Panc1 (cell line): ENCODE measurements at regions not wholly inside any gene's neighbourhood (a gene's known extent, or its start where the extent isn't known, plus 50 kb on each side); places are given as distances from the start of the nearest gene placed in this dataset.

ENCODE experiments used
- ATAC-seq: fragments of 200-7000 bp; cut with Tn5 transposase; 2 replicates; pipeline ENCODE4 v1.9.1; 2020; ENCODE audit warnings: mild to moderate bottlenecking, moderate library complexity
- BruUV-seq: library from RNA; stranded (reverse); fragments of 400-500 nt; replicated peaks from 2 replicates; lab custom pipeline; 2021; lab: Mats Ljungman, UMichigan
- CTCF ChIA-PET: fragments of 300-600 bp; sonication (Branson Sonifier 250); formaldehyde crosslinking; loops from one replicate; lab custom pipeline; 2022; ENCODE audit warnings: antibody characterized with exemption; lab: Charles Lee
- POLR2A ChIA-PET: fragments of 300-600 bp; sonication (Branson Sonifier 250); formaldehyde crosslinking; loops from one replicate; lab custom pipeline; 2022; ENCODE audit warnings: antibody characterized with exemption; lab: Charles Lee
- DNase-seq: peaks from one replicate; pipeline ENCODE4 v3.0.0-alpha.2; 2010; ENCODE audit warnings: low read depth, low spot score
- H3K27ac ChIP-seq: 2 replicates; pipeline ENCODE4 v1.5.1; 2011; ENCODE audit warnings: mild to moderate bottlenecking, low read length, inconsistent platforms
- H3K27me3 ChIP-seq: fragments of 200-500 bp; sonication (Bioruptor generic); 2 replicates; pipeline ENCODE4 v1.6.0; 2014; ENCODE audit warnings: low read length, inconsistent platforms; ENCODE audit not compliant: control insufficient read depth, insufficient read depth
- H3K36me3 ChIP-seq: fragments of 200-500 bp; sonication (Bioruptor generic); 2 replicates; pipeline ENCODE4 v1.5.1; 2014; ENCODE audit warnings: inconsistent platforms, mild to moderate bottlenecking, low read length, moderate library complexity; ENCODE audit not compliant: control insufficient read depth, insufficient read depth
- H3K4me1 ChIP-seq: 2 replicates; pipeline ENCODE4 v1.5.1; 2011; ENCODE audit warnings: inconsistent platforms, mild to moderate bottlenecking, low read length, moderate library complexity; ENCODE audit not compliant: control insufficient read depth, insufficient read depth
- H3K4me3 ChIP-seq, 2 experiments: 2 replicates each; pipeline ENCODE4 v1.5.1; 2011 to 2012; ENCODE audit warnings: low read depth in 2 of 2, low read length in 2 of 2, mild to moderate bottlenecking in 2 of 2, inconsistent platforms in 1 of 2, moderate library complexity in 1 of 2
- H3K9me3 ChIP-seq: fragments of 200-500 bp; sonication (Bioruptor generic); 2 replicates; pipeline ENCODE4 v1.5.1; 2014; ENCODE audit warnings: low read depth, mild to moderate bottlenecking, inconsistent platforms, low read length, moderate library complexity; ENCODE audit not compliant: control insufficient read depth, insufficient read depth
- CTCF ChIP-seq: fragments of 450-650 bp; IDR thresholded peaks from 2 replicates; pipeline ENCODE4 v1.5.1; 2017; ENCODE audit warnings: mild to moderate bottlenecking
- POLR2AphosphoS5 ChIP-seq: IDR thresholded peaks from 2 replicates; pipeline ENCODE4 v1.6.1; 2012; ENCODE audit warnings: mild to moderate bottlenecking, low read depth, low read length, moderate library complexity
- REST ChIP-seq, 2 experiments: IDR thresholded peaks; 2 replicates each; pipeline ENCODE4 v1.6.1; 2011 to 2012; ENCODE audit warnings: low read depth in 2 of 2, control low read depth in 1 of 2, low read length in 1 of 2, mild to moderate bottlenecking in 1 of 2, moderate library complexity in 1 of 2; ENCODE audit not compliant: insufficient read depth in 1 of 2
- SIN3A ChIP-seq: IDR thresholded peaks from 2 replicates; pipeline ENCODE4 v1.6.1; 2012; ENCODE audit warnings: low read depth, mild to moderate bottlenecking, low read length, moderate library complexity, borderline replicate concordance; ENCODE audit not compliant: insufficient read depth
- TCF7L2 ChIP-seq: IDR thresholded peaks from 2 replicates; pipeline ENCODE4 v1.6.1; 2011; ENCODE audit warnings: mild to moderate bottlenecking, low read depth, low read length, inconsistent platforms
- in situ Hi-C: cut with HindIII; loops from 2 replicates; pipeline ENCODE4 v1.10.0; 2016; ENCODE audit warnings: low sequenced_read_pairs, low pct_unique_long_range_greater_than_20kb
- intact Hi-C: fragments of 100-400 bp; cut with micrococcal nuclease; formaldehyde crosslinking; loops from one replicate; pipeline ENCODE4 v1.10.0; 2022; ENCODE audit not compliant: unreplicated experiment

GRCh38 chr4:80137631-80138030 lies 59.7 kb upstream of the PRDM8 start:
- H3K4me3 ChIP-seq, result no peak overlapping the region
- no TSS peak for BruUV-seq
- ATAC-seq (no peak), DNase-seq (no peak)
- peaks cover 11% of the 10 kb centered on the region; the same call in 1 of the 2 replicates for H3K9me3 ChIP-seq
- peak overlapping the region; percentile 48; the same call in 1 of the 2 replicates for H3K27ac ChIP-seq
- H3K27me3 ChIP-seq, result no peaks in the 10 kb centered on the region
- H3K36me3 ChIP-seq, result no peaks in the 10 kb centered on the region
- TF ChIP-seq POLR2AphosphoS5, result no peak
- TF ChIP-seq TCF7L2, result no peak
- TF ChIP-seq SIN3A, result no peak
- TF ChIP-seq CTCF, result no peak
- no peak for TF ChIP-seq REST (IDR thresholded peaks at IDR 0.05; ENCODE audit: insufficient read depth in 1 of 2, low read depth in 2 of 2, low read length in 1 of 2)
- in situ Hi-C loops, result no loop called here
- POLR2A ChIA-PET, result no interaction called here
- intact Hi-C loops, result no loop called here
- H3K4me1 ChIP-seq, result no peaks in the 10 kb centered on the region
- CTCF ChIA-PET, result no interaction called here

GRCh38 chr4:80136270-80136669 lies 61.0 kb upstream of the PRDM8 start:
- DNase-seq (no peak), ATAC-seq (no peak)
- Histone ChIP-seq H3K36me3 (no peaks in the 10 kb centered on the region), H3K9me3 (peaks cover 14% of the 10 kb centered on the region; the same call in 1 of the 2 replicates), H3K4me1 (no peaks in the 10 kb centered on the region), H3K27ac (no peak overlapping the region; the same call in 1 of the 2 replicates), H3K27me3 (no peaks in the 10 kb centered on the region), H3K4me3 (no peak overlapping the region)
- intact Hi-C loops, result no loop called here
- ChIA-PET CTCF (no interaction called here), POLR2A (no interaction called here)
- BruUV-seq, result no TSS peak
- in situ Hi-C loops, result no loop called here
- TF ChIP-seq REST (IDR thresholded peaks at IDR 0.05; ENCODE audit: insufficient read depth in 1 of 2, low read depth in 2 of 2, low read length in 1 of 2) (no peak), SIN3A (no peak), POLR2AphosphoS5 (no peak), TCF7L2 (no peak), CTCF (no peak)
